Liver (tissue), 8 donors: ENCODE measurements at regions not wholly inside any gene's neighbourhood (a gene's known extent, or its start where the extent isn't known, plus 50 kb on each side); places are given as distances from the start of the nearest gene placed in this dataset.

ENCODE experiments used
- DNase-seq: peaks from one replicate; pipeline ENCODE4 v3.0.0-alpha.2; 2017; ENCODE audit warnings: low spot score
- H3K27ac ChIP-seq, 2 donors: one replicate each; pipeline ENCODE4 v1.7.0; 2013; ENCODE audit warnings: inconsistent platforms in 2 of 2, low read length in 2 of 2, control low read depth in 1 of 2, low read depth in 1 of 2, mild to moderate bottlenecking in 1 of 2
- H3K27me3 ChIP-seq, 4 donors: one replicate each; pipeline versions ENCODE4 v1.6.1 to v1.7.0; 2013; ENCODE audit warnings: low read length in 3 of 4, inconsistent platforms in 1 of 4, mild to moderate bottlenecking in 1 of 4, moderate library complexity in 1 of 4; ENCODE audit not compliant: control insufficient read depth in 4 of 4, insufficient read depth in 4 of 4
- H3K36me3 ChIP-seq, 4 donors: one replicate each; pipeline versions ENCODE4 v1.6.1 to v1.7.0; 2013; ENCODE audit warnings: low read length in 3 of 4, mild to moderate bottlenecking in 3 of 4, low read depth in 1 of 4, moderate library complexity in 1 of 4; ENCODE audit not compliant: control insufficient read depth in 4 of 4, insufficient read depth in 3 of 4
- H3K4me1 ChIP-seq, 4 donors: one replicate each; pipeline versions ENCODE4 v1.6.1 to v1.7.0; 2013; ENCODE audit warnings: low read length in 3 of 4, mild to moderate bottlenecking in 3 of 4, moderate library complexity in 1 of 4; ENCODE audit not compliant: control insufficient read depth in 4 of 4, insufficient read depth in 4 of 4
- H3K4me3 ChIP-seq, 3 donors: one replicate each; pipeline versions ENCODE4 v1.6.1 to v1.7.0; 2013; ENCODE audit warnings: low read length in 3 of 3, control low read depth in 1 of 3, low read depth in 1 of 3, mild to moderate bottlenecking in 1 of 3
- H3K9ac ChIP-seq, 2 donors: one replicate each; pipeline ENCODE4 v1.7.0; 2013; ENCODE audit warnings: low read length in 2 of 2, mild to moderate bottlenecking in 2 of 2, moderate library complexity in 2 of 2, control low read depth in 1 of 2, low read depth in 1 of 2
- H3K9me3 ChIP-seq, 4 donors: one replicate each; pipeline versions ENCODE4 v1.6.1 to v1.7.0; 2013; ENCODE audit warnings: low read length in 3 of 4; ENCODE audit not compliant: control insufficient read depth in 4 of 4
- EGR1 ChIP-seq, 2 donors: IDR thresholded peaks; 2 replicates each; pipeline ENCODE4 v1.6.1; 2016 to 2018; ENCODE audit warnings: antibody characterized with exemption in 2 of 2, low read depth in 2 of 2
- FOXA2 ChIP-seq: IDR thresholded peaks from 2 replicates; pipeline ENCODE4 v1.6.1; 2016; ENCODE audit warnings: antibody characterized with exemption
- HNF4G ChIP-seq: IDR thresholded peaks from 2 replicates; pipeline ENCODE4 v1.6.1; 2016; ENCODE audit warnings: antibody characterized with exemption
- JUND ChIP-seq, 2 donors: IDR thresholded peaks; 2 replicates each; pipeline ENCODE4 v1.6.1; 2016; ENCODE audit warnings: antibody characterized with exemption in 2 of 2
- NR2F2 ChIP-seq: IDR thresholded peaks from 2 replicates; pipeline ENCODE4 v1.6.1; 2016; ENCODE audit warnings: antibody characterized with exemption
- RAD21 ChIP-seq, 2 donors: IDR thresholded peaks; 2 replicates each; pipeline ENCODE4 v1.6.1; 2016; ENCODE audit warnings: antibody characterized with exemption in 2 of 2, mild to moderate bottlenecking in 2 of 2
- REST ChIP-seq: IDR thresholded peaks from 2 replicates; pipeline ENCODE4 v1.6.1; 2016; ENCODE audit warnings: antibody characterized with exemption, mild to moderate bottlenecking
- RXRA ChIP-seq, 2 donors: IDR thresholded peaks; 2 replicates each; pipeline ENCODE4 v1.6.1; 2017 to 2018; ENCODE audit warnings: antibody characterized with exemption in 2 of 2, mild to moderate bottlenecking in 1 of 2
- SP1 ChIP-seq: IDR thresholded peaks from 2 replicates; pipeline ENCODE4 v1.6.1; 2018; ENCODE audit warnings: antibody characterized with exemption, mild to moderate bottlenecking
- TAF1 ChIP-seq: conservative IDR thresholded peaks from 2 replicates; pipeline ENCODE4 v1.6.1; 2016; ENCODE audit warnings: antibody characterized with exemption, mild to moderate bottlenecking
- WGBS: extraction: QIAGEN DNeasy Blood & Tissue Kit; methylation state at CpG from one replicate; pipeline ENCODE4 v1.1.7; 2013; 5-methylcytosine and 5-hydroxymethylcytosine counted together
- TF ChIP-seq, protein P1 (sequence below): fragments of 150-350 bp; IDR thresholded peaks from 2 replicates; pipeline ENCODE4 v1.5.1; 2017; ENCODE audit warnings: improper control_type of control experiment, low read depth, low read length; ENCODE audit not compliant: missing input control
- TF ChIP-seq, protein P2 (sequence below): IDR thresholded peaks from 2 replicates; pipeline ENCODE4 v1.6.1; 2016; ENCODE audit warnings: antibody characterized with exemption
- TF ChIP-seq, protein P3 (sequence below): IDR thresholded peaks from 2 replicates; pipeline ENCODE4 v1.6.1; 2016; ENCODE audit warnings: antibody characterized with exemption
- donor health status: healthy.
- donor health status: healthy.
- donor health status: healthy.
- donor health status: healthy.
- donor health status: healthy.

- TF ChIP-seq RAD21 (IDR thresholded peaks at IDR 0.05) (no peak), JUND (IDR thresholded peaks at IDR 0.05) (no peak), NR2F2 (no peak), SP1 (no peak), TAF1 (no peak)
- TF ChIP-seq, protein P1, sequence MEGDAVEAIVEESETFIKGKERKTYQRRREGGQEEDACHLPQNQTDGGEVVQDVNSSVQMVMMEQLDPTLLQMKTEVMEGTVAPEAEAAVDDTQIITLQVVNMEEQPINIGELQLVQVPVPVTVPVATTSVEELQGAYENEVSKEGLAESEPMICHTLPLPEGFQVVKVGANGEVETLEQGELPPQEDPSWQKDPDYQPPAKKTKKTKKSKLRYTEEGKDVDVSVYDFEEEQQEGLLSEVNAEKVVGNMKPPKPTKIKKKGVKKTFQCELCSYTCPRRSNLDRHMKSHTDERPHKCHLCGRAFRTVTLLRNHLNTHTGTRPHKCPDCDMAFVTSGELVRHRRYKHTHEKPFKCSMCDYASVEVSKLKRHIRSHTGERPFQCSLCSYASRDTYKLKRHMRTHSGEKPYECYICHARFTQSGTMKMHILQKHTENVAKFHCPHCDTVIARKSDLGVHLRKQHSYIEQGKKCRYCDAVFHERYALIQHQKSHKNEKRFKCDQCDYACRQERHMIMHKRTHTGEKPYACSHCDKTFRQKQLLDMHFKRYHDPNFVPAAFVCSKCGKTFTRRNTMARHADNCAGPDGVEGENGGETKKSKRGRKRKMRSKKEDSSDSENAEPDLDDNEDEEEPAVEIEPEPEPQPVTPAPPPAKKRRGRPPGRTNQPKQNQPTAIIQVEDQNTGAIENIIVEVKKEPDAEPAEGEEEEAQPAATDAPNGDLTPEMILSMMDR: no peak
- no peak for DNase-seq
- Histone ChIP-seq H3K9ac (no peak overlapping the region), H3K4me1 (no peaks in the 10 kb centered on the region), H3K4me3 (no peak overlapping the region), H3K36me3 (no peaks in the 10 kb centered on the region), H3K27ac (no peak overlapping the region), H3K9me3 (no peaks in the 10 kb centered on the region), H3K27me3 (no peaks in the 10 kb centered on the region)
- WGBS: 74% methylated on average over 2 of the region's 2 CpGs
Observed at GRCh38 chr11:28535677-28536076, 427.5 kb downstream of the METTL15 start.

DNA sequence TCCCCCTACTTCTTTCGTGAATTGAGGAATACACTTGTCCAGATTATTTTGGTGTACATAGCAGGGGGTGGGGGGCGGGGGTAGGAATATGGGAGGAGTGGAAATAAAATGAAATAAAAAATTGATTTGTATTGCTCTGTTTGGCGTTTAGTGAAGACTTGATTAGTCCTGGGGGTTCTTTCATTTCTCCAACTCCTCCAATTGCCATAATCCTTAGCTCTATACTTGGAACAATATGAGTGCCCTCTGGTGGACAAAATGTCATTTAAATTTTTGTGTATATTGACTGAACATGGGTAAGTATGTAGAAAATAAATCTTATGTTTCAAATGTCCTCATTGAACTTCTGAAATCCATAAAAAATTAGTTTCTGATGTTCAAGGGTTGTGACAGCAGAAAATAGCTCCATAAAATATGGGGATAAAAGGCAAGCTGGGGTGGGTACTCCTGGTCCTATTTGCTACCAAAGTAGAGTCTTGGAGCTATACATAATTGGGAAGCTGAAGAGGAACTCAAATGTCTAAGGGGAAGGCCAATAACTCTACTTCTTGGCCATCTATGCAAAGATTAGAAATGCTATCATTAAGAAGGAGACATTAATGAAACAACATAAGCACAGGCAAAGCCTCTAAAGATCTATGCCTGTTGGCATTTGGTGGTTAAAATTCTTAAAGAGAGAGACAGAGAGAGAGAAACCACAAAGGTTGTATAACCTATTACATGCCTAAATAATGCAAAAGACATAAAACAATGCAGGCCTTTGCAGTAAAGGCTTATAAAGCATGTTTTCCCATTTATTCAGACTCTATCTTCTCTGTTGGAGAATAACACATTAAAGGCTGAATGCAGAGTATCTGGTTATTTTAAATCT lies 421.6 kb downstream of the METTL15 start:
- H3K9ac ChIP-seq: no peak overlapping the region
- 49% methylated on average over 3 of the region's 3 CpGs for WGBS

More for the DNA sequence above, 421.6 kb downstream of the METTL15 start:
- TF ChIP-seq, protein P2, sequence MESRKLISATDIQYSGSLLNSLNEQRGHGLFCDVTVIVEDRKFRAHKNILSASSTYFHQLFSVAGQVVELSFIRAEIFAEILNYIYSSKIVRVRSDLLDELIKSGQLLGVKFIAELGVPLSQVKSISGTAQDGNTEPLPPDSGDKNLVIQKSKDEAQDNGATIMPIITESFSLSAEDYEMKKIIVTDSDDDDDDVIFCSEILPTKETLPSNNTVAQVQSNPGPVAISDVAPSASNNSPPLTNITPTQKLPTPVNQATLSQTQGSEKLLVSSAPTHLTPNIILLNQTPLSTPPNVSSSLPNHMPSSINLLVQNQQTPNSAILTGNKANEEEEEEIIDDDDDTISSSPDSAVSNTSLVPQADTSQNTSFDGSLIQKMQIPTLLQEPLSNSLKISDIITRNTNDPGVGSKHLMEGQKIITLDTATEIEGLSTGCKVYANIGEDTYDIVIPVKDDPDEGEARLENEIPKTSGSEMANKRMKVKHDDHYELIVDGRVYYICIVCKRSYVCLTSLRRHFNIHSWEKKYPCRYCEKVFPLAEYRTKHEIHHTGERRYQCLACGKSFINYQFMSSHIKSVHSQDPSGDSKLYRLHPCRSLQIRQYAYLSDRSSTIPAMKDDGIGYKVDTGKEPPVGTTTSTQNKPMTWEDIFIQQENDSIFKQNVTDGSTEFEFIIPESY: no peak
- TF ChIP-seq, protein P3, sequence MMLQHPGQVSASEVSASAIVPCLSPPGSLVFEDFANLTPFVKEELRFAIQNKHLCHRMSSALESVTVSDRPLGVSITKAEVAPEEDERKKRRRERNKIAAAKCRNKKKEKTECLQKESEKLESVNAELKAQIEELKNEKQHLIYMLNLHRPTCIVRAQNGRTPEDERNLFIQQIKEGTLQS: no peak
- TF ChIP-seq FOXA2 (no peak), JUND (IDR thresholded peaks at IDR 0.05) (no peak), RXRA (IDR thresholded peaks at IDR 0.05) (no peak), TAF1 (no peak), REST (no peak), NR2F2 (no peak), EGR1 (IDR thresholded peaks at IDR 0.05; ENCODE audit: low read depth in 2 of 2) (no peak), RAD21 (IDR thresholded peaks at IDR 0.05) (peak; percentile 71 to 76), HNF4G (no peak)
- TF ChIP-seq, protein P1: peak; percentile 27
- Histone ChIP-seq H3K4me1 (no peaks in the 10 kb centered on the region), H3K27me3 (no peaks in the 10 kb centered on the region), H3K27ac (no peak overlapping the region), H3K36me3 (no peaks in the 10 kb centered on the region), H3K9me3 (peaks cover 0 to 11% (median 5%) of the 10 kb centered on the region in 4 donors), H3K4me3 (no peak overlapping the region)
- no peak for DNase-seq
